NT2/D1 (cell line): ENCODE measurements at regions not wholly inside any gene's neighbourhood (a gene's known extent, or its start where the extent isn't known, plus 50 kb on each side); places are given as distances from the start of the nearest gene placed in this dataset.
"Not testable (repeated sequence)": the region's sequence is repeated elsewhere in the genome, so short reads cannot be mapped to it uniquely, and the experiment has no call there.

Experiments used
- DNase-seq: peaks from one replicate; pipeline ENCODE4 v3.0.0-alpha.2; 2011; ENCODE audit warnings: low read depth, low spot score
- H3K27me3 ChIP-seq: 2 replicates; pipeline ENCODE4 v1.6.0; 2011; ENCODE audit warnings: mild to moderate bottlenecking; ENCODE audit not compliant: insufficient read length, insufficient read depth
- H3K36me3 ChIP-seq: 2 replicates; pipeline ENCODE4 v1.6.1; 2011; ENCODE audit warnings: mild to moderate bottlenecking, low read length, mixed read lengths; ENCODE audit not compliant: insufficient read depth, insufficient read length
- H3K4me1 ChIP-seq: 2 replicates; pipeline ENCODE4 v1.5.1; 2011; ENCODE audit not compliant: insufficient read depth, insufficient read length
- H3K4me3 ChIP-seq: 2 replicates; pipeline ENCODE4 v1.5.1; 2011; ENCODE audit warnings: low read depth; ENCODE audit not compliant: insufficient read length
- H3K9ac ChIP-seq: 2 replicates; pipeline ENCODE4 v1.6.0; 2011; ENCODE audit warnings: low read depth; ENCODE audit not compliant: insufficient read length
- H3K9me3 ChIP-seq: 2 replicates; pipeline ENCODE4 v1.5.1; 2011; ENCODE audit warnings: mild to moderate bottlenecking, low read length; ENCODE audit not compliant: insufficient read depth
- SUZ12 ChIP-seq: IDR thresholded peaks from 2 replicates; pipeline ENCODE4 v1.6.1; 2011; ENCODE audit not compliant: insufficient read length, insufficient read depth; ENCODE audit errors: extremely low read depth
- YY1 ChIP-seq: IDR thresholded peaks from 2 replicates; pipeline ENCODE4 v1.6.1; 2011; ENCODE audit not compliant: insufficient read length, insufficient read depth
- ZNF274 ChIP-seq: IDR thresholded peaks from 2 replicates; pipeline ENCODE4 v1.6.1; 2011; ENCODE audit warnings: mild to moderate bottlenecking, low read depth, low read length

GRCh38 chr6:112936079-112936472, 588.9 kb downstream of the RFPL4B start:
- Histone ChIP-seq H3K9ac (no peak overlapping the region), H3K9me3 (no peaks in the 10 kb centered on the region), H3K4me3 (no peak overlapping the region), H3K4me1 (no peaks in the 10 kb centered on the region), H3K36me3 (no peaks in the 10 kb centered on the region), H3K27me3 (no peaks in the 10 kb centered on the region)
- DNase-seq, result no peak
- TF ChIP-seq ZNF274 (no peak), YY1 (no peak), SUZ12 (no peak)

DNA sequence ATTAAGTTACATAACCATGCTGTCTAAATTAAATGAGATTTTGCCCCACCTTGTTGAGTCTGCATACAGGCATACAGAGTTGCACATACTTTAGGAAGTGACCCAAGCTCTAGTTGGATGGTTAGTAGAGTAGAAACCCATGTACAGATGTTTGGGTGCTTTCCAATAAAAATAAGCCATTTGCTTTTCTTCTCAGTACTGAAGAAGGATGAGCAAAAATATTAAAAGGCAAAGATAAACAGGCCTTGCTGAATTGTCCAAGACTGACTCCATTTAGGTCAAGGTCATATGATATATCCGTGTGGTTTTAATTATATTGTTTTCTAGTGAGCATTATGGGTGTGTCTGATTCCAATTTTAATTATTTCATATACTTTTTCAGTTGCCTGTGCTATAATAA, 589.4 kb downstream of the RFPL4B start:
- Histone ChIP-seq H3K4me1 (no peaks in the 10 kb centered on the region), H3K9ac (no peak overlapping the region), H3K9me3 (no peaks in the 10 kb centered on the region), H3K36me3 (no peaks in the 10 kb centered on the region), H3K27me3 (no peaks in the 10 kb centered on the region), H3K4me3 (no peak overlapping the region)
- DNase-seq, result no peak
- TF ChIP-seq ZNF274 (no peak), YY1 (no peak), SUZ12 (no peak)

DNA sequence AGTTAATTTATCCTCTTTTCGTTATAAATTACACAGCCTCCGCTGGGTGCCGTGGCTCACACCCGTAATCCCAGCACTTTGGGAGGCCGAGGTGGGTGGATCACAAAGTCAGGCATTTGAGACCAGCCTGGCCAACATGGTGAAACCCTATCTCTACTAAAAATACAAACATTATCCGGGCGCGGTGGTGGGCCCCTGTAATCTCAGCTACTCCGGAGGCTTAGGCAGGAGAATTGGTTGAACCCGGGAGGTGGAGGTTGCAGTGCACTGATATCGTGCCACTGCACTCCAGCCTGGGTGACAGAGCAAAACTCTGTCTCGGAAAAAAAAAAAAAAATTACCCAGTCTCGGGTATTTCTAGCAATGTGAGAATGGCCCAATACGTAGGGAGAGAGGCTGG, 590.6 kb downstream of the RFPL4B start:
- not testable (repeated sequence) for DNase-seq, H3K9ac ChIP-seq

GRCh38 chr6:112938650-112939049, 591.5 kb downstream of the RFPL4B start:
- Histone ChIP-seq H3K9ac (no peak overlapping the region), H3K4me1 (no peaks in the 10 kb centered on the region), H3K27me3 (no peaks in the 10 kb centered on the region), H3K4me3 (no peak overlapping the region), H3K36me3 (no peaks in the 10 kb centered on the region), H3K9me3 (no peaks in the 10 kb centered on the region)
- no peak for DNase-seq
- TF ChIP-seq ZNF274 (no peak), SUZ12 (no peak), YY1 (no peak)

More for the DNA sequence above, 590.6 kb downstream of the RFPL4B start:
- H3K9me3 ChIP-seq, H3K27me3 ChIP-seq, H3K4me1 ChIP-seq, H3K4me3 ChIP-seq, H3K36me3 ChIP-seq: not testable (repeated sequence)

GRCh38 chr6:112939563-112939962, 592.4 kb downstream of the RFPL4B start:
- Histone ChIP-seq H3K4me3 (no peak overlapping the region), H3K4me1 (no peaks in the 10 kb centered on the region), H3K9ac (no peak overlapping the region), H3K27me3 (no peaks in the 10 kb centered on the region), H3K36me3 (no peaks in the 10 kb centered on the region), H3K9me3 (no peaks in the 10 kb centered on the region)
- no peak for DNase-seq
- TF ChIP-seq ZNF274, result no peak
- TF ChIP-seq YY1, result no peak
- no peak for TF ChIP-seq SUZ12

DNA sequence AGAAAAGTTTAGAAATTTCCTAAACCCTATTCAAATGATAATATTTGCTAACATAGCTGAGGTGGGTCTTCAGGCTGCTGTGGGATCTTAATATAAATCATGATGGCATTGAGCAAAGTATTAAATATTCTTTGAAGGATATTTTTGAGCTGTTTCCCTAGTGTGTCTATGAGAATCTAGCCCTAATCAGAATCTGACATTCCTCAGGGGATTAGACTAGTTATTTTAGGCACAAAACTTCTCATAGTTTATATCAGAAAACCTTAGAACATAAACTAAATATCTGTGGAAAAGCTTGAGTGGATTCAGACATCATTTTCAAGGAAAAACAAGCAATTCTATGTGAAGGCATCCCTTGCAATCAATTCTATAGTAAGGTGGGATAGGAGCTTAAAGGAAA, 594.5 kb downstream of the RFPL4B start:
- Histone ChIP-seq H3K4me3 (no peak overlapping the region), H3K4me1 (no peaks in the 10 kb centered on the region), H3K9ac (no peak overlapping the region), H3K9me3 (no peaks in the 10 kb centered on the region), H3K27me3 (no peaks in the 10 kb centered on the region), H3K36me3 (no peaks in the 10 kb centered on the region)
- DNase-seq, result no peak
- TF ChIP-seq SUZ12 (no peak), ZNF274 (no peak), YY1 (no peak)

DNA sequence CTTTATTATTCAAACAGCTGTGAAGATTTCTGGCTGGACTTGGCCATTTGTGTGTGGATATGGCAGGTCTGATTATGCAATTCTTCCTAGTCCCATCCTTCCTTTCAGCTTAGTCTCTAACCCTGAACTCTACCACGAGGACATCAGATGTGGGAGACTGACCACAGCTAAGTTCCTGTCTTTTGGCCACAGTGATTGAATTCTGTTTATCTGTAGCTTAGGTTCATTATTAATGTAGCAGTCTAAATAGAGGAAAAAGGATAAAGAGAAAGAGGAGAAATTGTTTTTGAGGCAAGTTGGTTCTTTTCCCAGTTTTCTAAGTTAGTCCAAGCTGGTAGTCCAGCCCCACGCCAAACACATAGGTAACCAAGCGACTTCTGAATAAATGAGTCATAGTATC, 598.9 kb downstream of the RFPL4B start:
- no peak for DNase-seq
- Histone ChIP-seq H3K27me3 (no peaks in the 10 kb centered on the region), H3K36me3 (no peaks in the 10 kb centered on the region), H3K9me3 (no peaks in the 10 kb centered on the region), H3K9ac (no peak overlapping the region), H3K4me3 (no peak overlapping the region), H3K4me1 (no peaks in the 10 kb centered on the region)
- TF ChIP-seq SUZ12 (no peak), YY1 (no peak), ZNF274 (no peak)

DNA sequence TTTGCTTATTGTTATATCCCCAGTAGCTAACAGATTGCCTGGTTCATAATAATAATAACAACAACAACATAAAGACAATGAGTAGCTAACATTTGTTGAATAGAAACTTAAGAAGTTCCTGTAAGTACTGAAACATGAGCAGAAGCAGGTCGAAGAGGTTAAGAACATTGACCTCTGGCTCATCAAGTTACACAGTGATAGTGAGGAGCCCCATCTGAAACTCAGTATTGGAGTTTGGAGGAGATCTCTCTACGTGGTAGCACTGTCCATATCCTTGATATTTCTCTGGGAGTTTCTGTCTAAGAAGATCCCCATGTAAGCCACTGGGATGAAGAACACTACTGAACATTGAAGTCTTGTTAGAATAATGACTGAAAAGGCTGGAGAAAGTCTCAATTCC, 600.4 kb downstream of the RFPL4B start:
- Histone ChIP-seq H3K9me3 (no peaks in the 10 kb centered on the region), H3K27me3 (no peaks in the 10 kb centered on the region), H3K36me3 (no peaks in the 10 kb centered on the region), H3K4me3 (no peak overlapping the region), H3K4me1 (no peaks in the 10 kb centered on the region), H3K9ac (no peak overlapping the region)
- TF ChIP-seq SUZ12 (no peak), ZNF274 (no peak), YY1 (no peak)
- no peak for DNase-seq
